Stimulated activated CD4-positive, alpha-beta T cell treated with anti-CD3 and anti-CD28 coated beads, Interleukin-4, amount 100 ng/mL, for 4 hours (primary cell): ENCODE measurements at regions not wholly inside any gene's neighbourhood (a gene's known extent, or its start where the extent isn't known, plus 50 kb on each side); places are given as distances from the start of the nearest gene placed in this dataset.
"Not testable (repeated sequence)": the region's sequence is repeated elsewhere in the genome, so short reads cannot be mapped to it uniquely, and the experiment has no call there.

Experiments
- DNase-seq, 2 experiments: peaks; one replicate each; pipeline ENCODE4 v3.0.0-alpha.2; 2020

DNA sequence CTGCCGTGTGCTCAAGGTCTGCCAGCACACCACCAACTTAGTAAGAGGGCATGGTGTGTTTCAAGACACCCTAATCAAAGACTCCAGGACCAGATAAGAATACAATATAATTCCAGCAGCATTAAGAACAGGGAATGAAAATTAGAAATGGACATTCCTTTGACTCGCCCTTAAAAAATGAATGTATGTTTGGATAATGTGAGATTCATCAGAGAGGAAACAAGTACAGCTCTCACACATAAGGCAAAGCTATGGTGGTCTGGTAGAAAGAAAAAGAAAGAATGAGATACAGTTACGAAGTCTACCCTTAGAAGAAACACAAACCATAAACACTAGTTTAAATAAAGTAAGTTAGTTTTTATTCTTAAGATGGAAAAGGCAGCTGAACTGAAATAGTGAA is 174.8 kb upstream of the ANK3 start:
- no peak for DNase-seq

DNA sequence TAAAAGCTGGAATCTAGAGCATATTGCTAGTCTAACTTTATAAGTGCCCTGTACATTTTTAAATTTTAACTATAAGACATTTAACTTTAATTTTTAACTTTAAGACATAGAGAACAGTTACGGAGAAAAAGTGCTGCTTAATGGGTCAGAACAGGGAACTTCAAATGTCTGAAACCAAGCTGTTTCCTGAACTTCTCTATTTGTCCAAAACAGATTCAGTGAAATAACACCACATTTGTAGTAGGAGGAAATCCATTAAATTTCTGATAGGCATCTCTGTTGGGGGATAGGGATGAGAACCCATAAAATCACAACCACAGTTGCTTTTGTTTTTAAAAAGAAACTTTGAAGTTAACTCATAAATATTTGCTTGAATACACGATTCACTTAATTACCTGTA is 170.8 kb upstream of the ANK3 start:
- no peak for DNase-seq

DNA sequence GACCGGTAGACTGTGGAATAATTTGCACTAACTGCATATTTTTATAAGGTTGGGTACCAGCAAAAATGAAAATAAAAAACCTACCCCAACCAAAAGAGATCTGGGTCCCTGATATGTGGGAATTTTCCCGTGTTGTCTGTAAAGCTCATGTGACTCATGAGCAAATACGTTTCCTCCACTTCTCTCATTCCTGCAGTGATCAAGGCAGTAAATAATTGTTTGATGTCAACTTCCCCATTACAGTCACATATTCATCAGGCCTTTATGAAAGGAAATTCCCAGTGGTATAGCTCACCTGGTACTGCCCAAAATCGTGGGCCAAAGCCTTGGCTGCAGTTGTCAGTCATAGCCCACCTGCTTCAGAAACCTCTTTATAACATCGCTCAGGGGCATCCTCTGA is 166.0 kb upstream of the ANK3 start:
- DNase-seq, result no peak

DNA sequence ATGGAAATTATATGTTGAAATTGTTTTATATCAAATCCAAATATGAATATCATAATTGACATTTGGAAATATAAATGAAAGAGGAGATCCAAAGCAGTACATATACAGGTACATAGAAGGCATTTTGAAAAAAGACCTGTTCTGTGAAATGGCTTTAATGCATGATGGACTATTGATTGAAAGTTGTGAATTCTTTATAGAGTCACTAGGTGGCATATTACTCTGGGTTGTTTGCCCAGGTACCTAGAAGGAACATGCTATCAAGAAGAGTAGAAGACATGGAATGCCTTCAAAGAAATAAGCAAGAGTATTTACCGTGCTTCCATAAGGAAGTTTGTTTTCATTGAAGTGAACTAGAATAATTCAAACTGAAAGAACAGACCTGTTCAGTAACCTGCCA is 160.0 kb upstream of the ANK3 start:
- no peak for DNase-seq

DNA sequence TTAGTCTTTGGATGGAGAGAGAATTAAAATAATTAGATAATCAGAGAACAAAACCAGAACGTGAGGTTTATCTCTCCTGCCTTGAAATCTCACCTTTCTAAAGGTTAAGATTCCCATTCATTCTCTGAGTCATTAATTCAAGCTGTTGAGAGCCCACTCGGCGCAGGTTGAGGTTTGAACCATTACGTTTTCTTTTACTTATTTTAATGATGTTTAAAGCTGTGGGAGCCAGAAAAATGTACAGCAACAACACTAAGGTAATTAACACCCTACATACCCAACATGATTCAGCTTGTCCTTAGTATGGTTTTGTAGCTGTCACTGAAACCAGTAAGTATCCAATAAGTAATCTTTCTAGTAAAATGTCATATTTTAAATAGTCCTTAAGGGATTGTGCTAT is 153.0 kb upstream of the ANK3 start:
- DNase-seq, result no peak

DNA sequence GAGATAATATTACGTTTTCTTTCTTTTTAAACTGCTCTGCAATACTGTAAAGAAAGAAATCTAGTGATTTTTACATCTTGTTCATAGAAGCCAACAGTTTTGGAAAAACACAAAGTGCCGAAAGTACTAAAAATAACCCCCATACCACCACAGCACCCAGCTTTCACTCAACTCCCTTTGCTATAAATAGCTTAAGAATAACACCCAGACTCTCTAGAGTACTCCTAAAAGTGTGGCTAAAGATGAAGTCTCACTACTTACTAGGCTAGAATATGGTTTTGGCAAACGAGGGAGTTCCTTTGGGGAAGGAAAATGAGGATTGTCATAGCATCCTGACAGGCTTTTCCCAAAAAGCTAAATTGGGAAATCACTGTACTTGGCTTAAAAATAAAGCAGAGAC is 151.8 kb upstream of the ANK3 start:
- DNase-seq, result no peak

DNA sequence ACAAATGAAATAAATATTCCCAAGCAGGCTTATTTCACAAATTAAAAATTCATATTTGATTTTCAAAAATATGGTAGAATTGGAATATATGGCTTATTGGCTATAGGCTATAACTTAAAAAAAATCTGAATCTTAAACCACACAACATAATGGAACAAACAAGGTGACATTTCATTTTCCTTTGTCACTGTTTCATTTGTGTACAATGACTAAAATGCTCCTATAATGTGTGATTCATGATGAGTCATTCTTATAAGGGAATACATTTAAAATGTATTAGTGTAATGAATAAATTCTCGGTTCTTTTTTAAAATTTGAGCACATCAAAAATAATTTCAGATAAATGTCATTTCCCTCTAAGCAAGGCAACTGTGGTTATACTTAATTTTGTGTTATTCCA is 148.0 kb upstream of the ANK3 start:
- no peak for DNase-seq

DNA sequence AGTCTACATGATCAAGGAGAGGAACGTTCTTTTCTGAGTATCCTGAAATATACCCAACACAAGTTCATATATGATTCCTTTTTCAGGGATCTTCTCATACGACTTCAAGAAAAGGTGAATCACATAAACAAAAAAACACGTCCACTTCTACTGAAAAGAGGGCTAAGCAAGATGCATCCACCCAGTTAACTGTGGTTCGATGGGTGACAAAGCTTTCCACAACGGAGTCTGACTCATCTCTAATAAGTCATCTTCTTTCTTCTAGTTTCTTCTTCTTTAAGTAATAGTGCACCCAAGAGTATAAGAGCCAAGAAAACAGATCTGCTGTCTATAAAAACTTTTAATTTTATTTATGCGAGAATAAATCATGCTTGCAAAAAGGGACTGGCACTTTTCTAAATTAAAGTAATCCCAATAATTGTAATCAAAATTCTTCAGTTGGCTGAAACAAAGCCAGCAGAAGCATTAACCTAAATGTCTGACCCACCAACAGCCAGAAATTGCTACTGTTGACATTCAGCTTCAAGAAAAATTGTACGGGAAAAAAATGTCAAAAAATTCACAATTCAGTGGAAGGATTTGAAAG is 146.9 kb upstream of the ANK3 start:
- DNase-seq, result peak in 1 of 2 experiments; percentile 27

DNA sequence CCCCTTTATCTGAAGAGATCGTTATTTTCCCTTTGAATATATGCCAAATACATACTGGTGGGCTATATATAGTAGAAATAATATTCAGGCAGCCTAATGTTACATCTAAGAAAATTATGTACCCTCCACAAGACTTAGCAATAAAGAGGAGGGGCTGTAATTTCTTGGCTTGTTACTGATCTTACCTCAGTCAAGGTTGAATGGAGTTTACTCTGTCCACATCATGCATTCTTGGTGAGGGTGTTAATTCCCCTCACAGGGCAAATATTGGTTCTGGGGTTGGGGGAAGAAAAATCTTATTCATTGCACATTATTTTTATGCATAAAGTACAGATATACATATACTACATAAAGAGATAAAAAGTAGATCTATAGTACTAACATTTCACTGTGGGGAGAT is 145.8 kb upstream of the ANK3 start:
- no peak for DNase-seq

DNA sequence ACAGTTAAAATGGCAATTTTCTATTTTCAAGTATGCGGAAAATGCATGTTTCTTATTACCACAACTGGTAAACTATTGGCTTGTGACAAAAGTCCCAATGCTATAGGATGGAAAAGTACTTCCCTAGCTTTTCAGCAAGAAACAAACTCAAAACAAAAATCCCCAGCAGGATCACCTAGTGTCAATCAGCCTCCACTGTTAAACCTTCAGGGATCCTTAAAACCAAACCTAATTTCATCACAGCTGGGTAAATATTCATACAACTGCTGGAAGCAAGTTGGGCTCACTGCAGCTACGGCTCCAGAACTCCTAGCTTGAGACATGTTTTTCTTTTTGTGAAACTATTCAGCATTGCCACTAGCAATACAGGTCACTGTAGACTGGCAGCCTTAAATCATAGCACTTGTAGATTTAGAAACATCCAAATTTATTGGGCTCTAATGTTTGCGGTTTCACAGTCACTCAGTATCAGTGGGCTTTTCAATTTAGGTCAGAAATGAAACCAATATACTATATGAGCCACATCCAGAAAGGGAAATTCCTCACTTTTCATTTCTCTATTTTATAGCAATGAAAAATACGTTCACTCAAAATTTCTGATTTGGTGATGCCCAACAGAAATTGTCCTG is 145.2 kb upstream of the ANK3 start:
- DNase-seq, result no peak

DNA sequence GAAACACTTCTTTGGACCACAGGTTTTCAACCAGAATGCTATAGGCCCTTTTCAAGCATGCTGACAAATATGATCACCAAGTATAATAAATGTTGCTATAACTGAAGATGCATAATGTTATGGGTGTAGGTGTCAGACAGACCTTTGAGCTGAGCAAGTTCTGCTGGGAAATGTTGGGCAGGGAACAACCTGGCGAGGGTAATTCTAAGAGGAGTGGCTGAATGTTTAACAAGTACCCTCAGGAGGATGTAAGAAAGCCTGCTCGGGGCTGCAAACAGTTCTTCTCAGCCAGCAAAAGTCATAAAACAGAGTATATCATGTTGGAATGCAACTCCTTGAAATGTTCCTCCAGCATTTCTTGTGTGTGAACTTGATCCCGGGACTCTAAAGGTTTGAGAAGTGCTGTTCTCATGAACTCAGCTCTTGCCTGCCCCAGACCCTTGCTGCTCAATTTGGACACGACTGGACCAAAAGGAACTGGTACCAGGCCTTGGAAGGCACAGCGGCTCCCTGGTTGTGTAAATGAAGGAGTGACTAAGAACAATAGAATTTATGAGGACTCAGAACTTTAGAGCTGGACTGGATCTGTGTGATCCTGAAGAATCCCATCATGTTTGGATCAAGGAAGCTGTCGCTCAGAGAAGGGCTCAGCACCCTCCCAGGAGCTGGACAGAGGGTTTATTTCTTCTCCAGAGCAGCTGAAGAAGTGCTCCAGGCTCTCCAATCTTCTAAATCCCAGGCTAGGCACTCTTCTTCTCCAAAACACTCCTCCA is 143.2 kb upstream of the ANK3 start:
- no peak for DNase-seq

DNA sequence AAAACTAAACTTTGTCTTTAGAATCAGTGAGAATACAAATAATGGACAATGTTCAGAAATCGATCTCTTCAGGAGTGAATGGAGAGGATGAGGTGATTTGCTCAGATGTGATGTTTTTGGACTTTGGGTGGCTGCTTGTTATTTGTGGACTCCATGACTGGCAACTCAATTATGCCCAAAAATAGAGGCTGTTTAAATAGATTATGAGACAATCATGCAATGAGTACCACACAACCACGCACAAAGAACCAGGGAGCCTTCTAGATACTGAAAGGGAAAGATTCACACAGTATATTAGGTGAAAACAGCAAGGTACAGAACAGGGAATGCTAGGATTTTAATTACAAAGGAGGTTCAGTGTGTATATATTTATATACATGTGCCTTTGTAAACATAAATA is 141.3 kb upstream of the ANK3 start:
- DNase-seq, result no peak

DNA sequence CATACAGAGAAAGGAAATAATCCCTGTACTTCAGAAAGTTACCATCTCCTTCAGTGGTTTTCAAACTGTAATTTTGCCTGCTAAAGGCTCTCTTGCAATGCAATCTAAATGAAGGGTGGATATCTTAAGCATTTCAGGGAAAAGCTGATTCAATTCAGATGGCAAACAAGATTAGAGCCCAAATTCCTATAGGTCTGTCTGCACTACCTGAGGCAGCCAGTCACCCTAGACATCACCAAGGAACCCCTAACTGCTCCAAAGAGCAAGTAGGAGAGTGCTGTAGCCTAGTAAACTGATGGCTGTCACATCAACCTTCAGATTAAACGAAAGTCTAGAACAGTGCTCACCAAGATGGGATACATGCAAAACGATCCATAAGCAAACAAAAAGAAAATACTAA is 138.0 kb upstream of the ANK3 start:
- DNase-seq, result no peak

DNA sequence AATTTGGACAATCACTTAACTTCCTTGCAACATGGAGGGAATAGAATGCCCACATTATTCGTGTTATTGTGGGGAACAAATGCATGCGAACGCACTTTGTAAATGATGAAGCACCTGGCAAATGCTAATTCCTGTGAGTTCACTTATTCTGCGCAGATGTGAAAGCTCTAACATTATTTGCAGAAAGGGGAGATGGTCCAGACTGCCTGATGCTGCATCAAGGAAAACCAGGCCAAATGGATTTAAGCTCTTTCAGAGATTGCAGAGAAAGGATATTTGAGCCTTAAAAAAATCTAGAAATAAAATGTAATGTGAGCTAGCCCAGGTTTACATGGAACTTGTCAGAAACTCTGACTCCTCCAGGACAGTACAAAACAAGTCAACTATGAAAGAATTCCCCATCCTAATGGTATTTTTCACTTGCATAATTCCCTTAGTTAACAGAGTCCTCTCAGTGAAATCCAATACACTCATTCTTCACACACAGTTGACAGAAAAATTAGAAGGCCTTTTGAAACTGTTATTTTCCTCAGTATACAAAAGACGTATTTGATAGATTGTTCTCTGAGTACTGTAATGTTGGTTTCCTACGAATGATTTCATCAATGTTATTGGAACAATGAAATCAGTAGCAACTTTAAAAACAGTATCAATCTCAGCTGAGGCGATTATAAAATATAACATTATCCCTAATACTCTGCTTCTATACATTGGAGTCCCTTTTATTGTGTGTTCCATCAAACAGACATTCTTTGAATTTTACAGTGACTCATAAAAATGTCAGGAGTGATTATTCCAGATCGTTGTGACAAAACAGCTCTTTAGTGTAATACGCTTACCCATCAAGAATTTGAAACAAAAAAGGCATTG is 136.3 kb upstream of the ANK3 start:
- DNase-seq, result no peak

DNA sequence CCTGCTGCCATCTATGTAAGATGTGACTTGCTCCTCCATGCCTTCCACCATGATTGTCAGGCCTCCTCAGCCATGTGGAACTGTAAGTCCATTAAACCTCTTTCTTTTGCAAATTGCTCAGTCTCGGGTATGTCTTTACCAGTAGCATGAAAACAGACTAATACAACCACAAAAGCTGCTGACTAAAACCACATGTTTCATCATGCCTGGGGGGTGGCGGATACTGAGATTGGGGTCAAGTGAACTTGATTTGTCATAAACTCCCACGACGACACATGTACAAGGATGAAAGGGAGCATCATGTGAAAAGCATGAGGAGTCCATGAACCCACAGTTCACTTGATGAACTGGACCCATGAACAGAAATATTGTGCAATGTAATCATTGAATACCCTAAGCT is 134.9 kb upstream of the ANK3 start:
- DNase-seq, result peak in 1 of 2 experiments; percentile 4

DNA sequence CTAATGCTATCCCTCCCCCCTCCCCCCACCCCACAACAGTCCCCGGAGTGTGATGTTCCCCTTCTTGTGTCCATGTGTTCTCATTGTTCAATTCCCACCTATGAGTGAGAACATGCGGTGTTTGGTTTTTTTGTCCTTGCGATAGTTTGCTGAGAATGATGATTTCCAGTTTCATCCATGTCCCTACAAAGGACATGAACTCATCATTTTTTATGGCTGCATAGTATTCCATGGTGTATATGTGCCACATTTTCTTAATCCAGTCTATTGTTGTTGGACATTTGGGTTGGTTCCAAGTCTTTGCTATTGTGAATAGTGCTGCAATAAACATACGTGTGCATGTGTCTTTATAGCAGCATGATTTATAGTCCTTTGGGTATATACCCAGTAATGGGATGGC is 133.7 kb upstream of the ANK3 start:
- not testable (repeated sequence) for DNase-seq

DNA sequence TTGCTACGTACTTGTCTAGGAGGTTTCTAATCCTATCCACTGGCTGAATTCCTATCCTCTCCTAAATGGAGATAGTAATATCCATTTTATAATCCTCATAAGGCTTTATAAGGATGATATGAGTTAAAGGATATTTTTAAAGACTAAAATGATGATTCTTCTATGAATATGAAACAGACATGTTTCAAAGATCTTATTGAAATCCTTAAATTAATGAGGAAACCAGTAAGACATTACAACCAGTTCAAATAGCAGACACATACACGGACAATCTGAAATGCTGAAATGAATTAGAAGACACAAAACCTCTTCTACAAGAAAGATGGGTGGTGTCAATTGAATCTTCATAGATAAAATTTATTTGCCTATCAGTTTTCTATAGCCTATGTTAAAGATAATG is 132.9 kb upstream of the ANK3 start:
- no peak for DNase-seq

DNA sequence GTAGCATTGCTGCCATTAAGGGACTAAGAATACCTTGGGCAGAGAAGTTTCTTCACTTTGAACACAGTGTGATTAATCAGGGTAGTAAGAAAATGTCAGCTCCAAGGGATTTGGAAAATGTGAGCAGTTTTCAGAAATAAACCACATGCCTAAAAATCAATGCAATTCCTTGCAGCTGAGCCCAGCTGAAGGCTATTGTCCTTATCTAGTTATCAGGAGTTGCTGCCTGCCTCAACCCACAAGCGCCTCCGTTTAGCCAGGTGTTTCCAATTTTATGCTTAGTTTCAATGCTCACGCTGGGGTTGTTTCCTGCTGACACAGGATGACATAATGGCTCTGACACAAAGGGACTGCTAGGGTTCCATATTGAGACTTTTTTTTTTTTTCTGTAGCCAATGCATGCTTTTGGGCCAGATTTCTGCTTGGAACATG is 132.3 kb upstream of the ANK3 start:
- DNase-seq, result no peak

DNA sequence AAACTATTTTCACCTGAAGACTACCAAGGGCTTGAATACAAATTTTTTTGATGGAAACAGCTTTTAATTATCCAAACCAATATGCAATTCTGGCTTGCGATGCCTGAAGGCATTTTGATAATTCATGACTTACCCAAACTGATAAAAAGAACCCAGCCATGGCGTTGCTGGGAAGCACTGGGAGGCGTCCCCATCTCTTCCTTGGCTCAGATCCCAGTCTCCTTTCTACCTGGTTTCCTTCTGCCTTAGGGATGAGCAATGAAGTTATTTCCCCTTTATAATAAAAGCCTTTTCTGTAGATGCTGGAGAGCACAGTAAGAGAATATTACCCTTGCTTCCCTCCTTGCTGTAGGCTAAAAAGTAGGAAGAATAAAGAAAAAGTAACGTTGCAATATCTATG is 129.1 kb upstream of the ANK3 start:
- no peak for DNase-seq

DNA sequence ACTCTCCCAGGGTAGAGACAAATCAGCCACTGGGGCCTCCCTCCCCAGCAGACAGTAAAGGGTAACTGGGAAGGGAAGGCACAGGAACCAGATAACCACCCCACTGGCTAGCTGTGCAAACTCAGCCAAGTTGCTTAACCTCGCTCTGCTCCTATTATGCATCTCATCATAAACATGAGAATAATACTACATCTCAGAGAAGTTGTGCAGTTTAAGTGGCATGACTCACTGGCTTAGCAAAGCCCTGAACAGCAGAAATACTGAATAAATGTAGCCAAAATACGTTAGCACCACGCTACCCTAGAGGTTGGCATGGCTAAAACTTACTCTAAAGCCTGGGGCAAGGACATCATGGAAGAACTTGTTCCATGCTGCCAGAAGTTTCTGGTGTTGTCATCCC is 128.1 kb upstream of the ANK3 start:
- DNase-seq, result no peak

DNA sequence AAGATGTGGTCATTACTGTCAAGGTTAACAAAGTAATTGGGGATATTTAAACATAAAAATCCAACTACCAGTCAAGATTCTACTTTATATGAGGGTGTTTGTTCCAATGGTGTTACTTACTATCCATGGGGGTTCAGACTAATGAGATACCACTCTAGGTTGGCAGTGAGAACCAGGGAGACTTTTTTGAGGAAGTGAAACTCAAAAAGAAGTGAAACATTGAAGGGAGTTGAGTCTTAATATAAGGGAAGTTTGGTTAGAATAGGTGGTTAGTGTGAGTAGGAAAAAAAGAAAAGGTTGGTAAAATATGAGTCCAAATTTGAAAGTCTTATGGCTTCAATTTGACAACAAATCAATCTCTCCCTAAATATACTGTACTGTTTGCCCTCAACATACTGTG is 123.6 kb upstream of the ANK3 start:
- DNase-seq, result no peak

DNA sequence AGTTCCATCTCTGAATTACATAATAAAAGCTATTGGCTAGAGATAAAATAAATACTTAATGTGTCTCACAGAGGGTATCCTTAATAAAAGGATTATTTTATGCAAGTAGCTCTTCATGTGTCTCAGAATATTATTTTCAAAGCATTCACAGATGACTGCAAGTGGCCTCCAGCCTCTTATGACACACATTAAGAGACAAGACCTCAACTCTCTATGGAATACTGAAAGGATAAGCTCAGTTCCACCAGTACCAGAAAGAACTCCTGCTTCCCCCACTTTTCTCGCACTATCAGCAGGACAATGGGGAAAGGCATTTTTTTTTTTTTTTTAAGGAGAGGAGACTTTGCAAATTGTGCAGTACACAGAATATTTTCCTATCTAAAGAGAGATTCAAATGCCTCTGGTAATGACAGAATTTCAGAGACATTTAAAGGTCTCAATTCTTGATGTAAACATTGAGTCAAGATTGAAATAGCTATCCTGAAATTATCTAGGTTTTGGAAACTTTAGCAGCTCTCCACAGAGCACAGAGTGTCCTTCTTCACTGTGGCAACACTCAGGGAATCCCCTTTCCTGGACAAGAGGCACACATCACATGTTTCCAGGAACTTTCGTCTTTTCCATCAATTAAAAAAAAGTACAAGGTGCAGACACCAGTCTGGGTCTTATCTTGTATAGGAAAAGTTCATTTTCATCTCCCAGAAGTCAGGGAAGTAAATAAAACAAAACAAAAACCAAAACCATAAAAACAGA is 122.0 kb upstream of the ANK3 start:
- DNase-seq, result no peak

DNA sequence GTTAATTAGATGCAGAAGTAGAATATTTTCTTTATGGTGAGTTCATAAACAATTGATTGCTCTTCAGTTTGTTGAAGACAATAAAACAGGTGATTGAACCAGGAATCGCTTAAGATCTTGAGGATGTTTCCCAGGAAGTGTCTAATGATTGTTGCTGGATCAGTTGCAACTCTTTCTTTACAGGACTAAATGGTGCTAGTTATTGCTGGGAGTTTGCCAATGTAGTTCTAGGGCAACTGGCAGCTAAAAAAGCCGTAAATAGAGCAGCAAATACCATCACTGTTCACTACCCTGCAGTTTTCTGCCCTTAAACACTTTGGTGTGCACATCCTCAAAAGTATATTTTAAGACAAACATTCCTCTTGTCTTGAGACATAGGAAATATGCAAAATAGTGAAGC is 119.2 kb upstream of the ANK3 start:
- no peak for DNase-seq
